Neural crest cell (in vitro differentiated cells): ENCODE measurements at regions not wholly inside any gene's neighbourhood (a gene's known extent, or its start where the extent isn't known, plus 50 kb on each side); places are given as distances from the start of the nearest gene placed in this dataset.

Experiments used
- DNase-seq: peaks from one replicate; pipeline ENCODE4 v3.0.0; 2021; ENCODE audit warnings: low read depth, mixed read lengths, low spot score
- H3K27ac Mint-ChIP-seq: one replicate; pipeline ENCODE4 v1.8.0; 2021; ENCODE audit warnings: mild to moderate bottlenecking, mixed read lengths; ENCODE audit not compliant: unreplicated experiment
- H3K27me3 Mint-ChIP-seq: 2 replicates; pipeline ENCODE4 v1.8.0; 2021; ENCODE audit warnings: low read depth, mild to moderate bottlenecking, mixed read lengths
- H3K36me3 Mint-ChIP-seq: 2 replicates; pipeline ENCODE4 v1.8.0; 2021; ENCODE audit warnings: low read depth, mild to moderate bottlenecking, mixed read lengths
- H3K4me1 Mint-ChIP-seq: 2 replicates; pipeline ENCODE4 v1.8.0; 2021; ENCODE audit warnings: mixed read lengths
- H3K4me3 Mint-ChIP-seq: one replicate; pipeline ENCODE4 v1.8.0; 2021; ENCODE audit warnings: mild to moderate bottlenecking, mixed read lengths
- H3K9me3 Mint-ChIP-seq: 2 replicates; pipeline ENCODE4 v1.8.0; 2021; ENCODE audit warnings: mixed read lengths
- TF ChIP-seq, protein P1 (sequence below): fragments of 200-600 bp; sonication (generic); conservative IDR thresholded peaks from 2 replicates; pipeline ENCODE4 v1.5.0; 2021; ENCODE audit warnings: antibody characterized with exemption, mild to moderate bottlenecking

GRCh38 chr1:106836708-106837107, 219.8 kb upstream of the PRMT6 start:
- no peak overlapping the region for H3K27ac Mint-ChIP-seq
- DNase-seq, result no peak
- H3K9me3 Mint-ChIP-seq, result no peaks in the 10 kb centered on the region
- H3K36me3 Mint-ChIP-seq, result no peaks in the 10 kb centered on the region
- H3K4me1 Mint-ChIP-seq, result no peaks in the 10 kb centered on the region
- no peak overlapping the region for H3K4me3 Mint-ChIP-seq
- no peaks in the 10 kb centered on the region for H3K27me3 Mint-ChIP-seq
- TF ChIP-seq, protein P1, sequence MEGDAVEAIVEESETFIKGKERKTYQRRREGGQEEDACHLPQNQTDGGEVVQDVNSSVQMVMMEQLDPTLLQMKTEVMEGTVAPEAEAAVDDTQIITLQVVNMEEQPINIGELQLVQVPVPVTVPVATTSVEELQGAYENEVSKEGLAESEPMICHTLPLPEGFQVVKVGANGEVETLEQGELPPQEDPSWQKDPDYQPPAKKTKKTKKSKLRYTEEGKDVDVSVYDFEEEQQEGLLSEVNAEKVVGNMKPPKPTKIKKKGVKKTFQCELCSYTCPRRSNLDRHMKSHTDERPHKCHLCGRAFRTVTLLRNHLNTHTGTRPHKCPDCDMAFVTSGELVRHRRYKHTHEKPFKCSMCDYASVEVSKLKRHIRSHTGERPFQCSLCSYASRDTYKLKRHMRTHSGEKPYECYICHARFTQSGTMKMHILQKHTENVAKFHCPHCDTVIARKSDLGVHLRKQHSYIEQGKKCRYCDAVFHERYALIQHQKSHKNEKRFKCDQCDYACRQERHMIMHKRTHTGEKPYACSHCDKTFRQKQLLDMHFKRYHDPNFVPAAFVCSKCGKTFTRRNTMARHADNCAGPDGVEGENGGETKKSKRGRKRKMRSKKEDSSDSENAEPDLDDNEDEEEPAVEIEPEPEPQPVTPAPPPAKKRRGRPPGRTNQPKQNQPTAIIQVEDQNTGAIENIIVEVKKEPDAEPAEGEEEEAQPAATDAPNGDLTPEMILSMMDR, result no peak

GRCh38 chr1:106843518-106843917, 213.0 kb upstream of the PRMT6 start:
- no peak for DNase-seq
- Mint-ChIP-seq H3K4me1 (no peaks in the 10 kb centered on the region), H3K4me3 (no peak overlapping the region), H3K36me3 (no peaks in the 10 kb centered on the region), H3K9me3 (no peaks in the 10 kb centered on the region), H3K27me3 (peaks cover 5% of the 10 kb centered on the region), H3K27ac (no peak overlapping the region)
- TF ChIP-seq, protein P1, result no peak

- Mint-ChIP-seq H3K27me3 (peaks cover 5% of the 10 kb centered on the region), H3K4me3 (no peak overlapping the region), H3K9me3 (no peaks in the 10 kb centered on the region), H3K36me3 (no peaks in the 10 kb centered on the region), H3K4me1 (no peaks in the 10 kb centered on the region), H3K27ac (no peak overlapping the region)
- no peak for DNase-seq
- TF ChIP-seq, protein P1, result no peak
These were observed 209.8 kb upstream of the PRMT6 start for GRCh38 chr1:106846656-106847055.

- no peak overlapping the region for H3K27ac Mint-ChIP-seq
- H3K9me3 Mint-ChIP-seq, result peaks cover 3% of the 10 kb centered on the region
- no peak overlapping the region for H3K4me3 Mint-ChIP-seq
- peaks cover 4% of the 10 kb centered on the region for H3K4me1 Mint-ChIP-seq
- H3K27me3 Mint-ChIP-seq, result no peaks in the 10 kb centered on the region
- TF ChIP-seq, protein P1, result no peak
- no peak for DNase-seq
- peaks cover 3% of the 10 kb centered on the region for H3K36me3 Mint-ChIP-seq
These were observed 195.4 kb upstream of the PRMT6 start for GRCh38 chr1:106861110-106861509.

DNA sequence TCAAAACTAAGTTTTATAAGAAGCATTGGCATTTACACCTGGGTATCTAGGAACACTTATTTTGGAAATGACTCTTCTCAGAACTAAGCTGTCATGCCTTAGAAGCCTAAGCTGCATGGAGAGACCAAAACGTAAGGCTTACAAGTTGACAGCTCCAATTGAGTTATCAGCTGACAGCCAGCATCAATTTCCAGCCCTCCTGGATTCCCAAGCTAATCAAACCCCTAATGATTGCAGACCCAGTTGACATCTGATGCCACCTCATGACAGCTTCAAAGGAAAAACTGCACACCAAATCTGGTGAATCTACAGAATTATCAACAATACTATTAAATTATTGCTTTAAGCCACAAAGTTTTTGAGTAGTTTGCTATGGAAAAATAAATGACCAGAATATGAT, 187.6 kb upstream of the PRMT6 start:
- no peak for DNase-seq
- Mint-ChIP-seq H3K9me3 (peaks cover 15% of the 10 kb centered on the region), H3K27ac (no peak overlapping the region), H3K4me3 (no peak overlapping the region), H3K4me1 (peaks cover 4% of the 10 kb centered on the region), H3K36me3 (no peaks in the 10 kb centered on the region), H3K27me3 (no peaks in the 10 kb centered on the region)
- TF ChIP-seq, protein P1, result no peak

GRCh38 chr1:106875622-106876021, 180.9 kb upstream of the PRMT6 start:
- no peaks in the 10 kb centered on the region for H3K4me1 Mint-ChIP-seq
- no peak overlapping the region for H3K27ac Mint-ChIP-seq
- no peak overlapping the region for H3K4me3 Mint-ChIP-seq
- no peaks in the 10 kb centered on the region for H3K27me3 Mint-ChIP-seq
- no peak for DNase-seq
- no peaks in the 10 kb centered on the region for H3K36me3 Mint-ChIP-seq
- peaks cover 12% of the 10 kb centered on the region for H3K9me3 Mint-ChIP-seq
- TF ChIP-seq, protein P1, result no peak
